GM13976 (cell line): ENCODE measurements at regions not wholly inside any gene's neighbourhood (a gene's known extent, or its start where the extent isn't known, plus 50 kb on each side); places are given as distances from the start of the nearest gene placed in this dataset.

Experiments used
- DNase-seq: peaks from one replicate; pipeline ENCODE4 v3.0.0; 2012; ENCODE audit warnings: low spot score
- in situ Hi-C: fragments of 300-500 bp; cut with MboI; formaldehyde crosslinking; loops from one replicate; pipeline ENCODE4 v1.12.0; 2022; ENCODE audit warnings: low sequenced_read_pairs, mixed read lengths, inconsistent platforms; ENCODE audit not compliant: unreplicated experiment
- TF ChIP-seq, protein P1 (sequence below): IDR thresholded peaks from 2 replicates; pipeline ENCODE4 v1.5.1; 2012; ENCODE audit warnings: borderline replicate concordance, mild to moderate bottlenecking; ENCODE audit not compliant: insufficient read depth; ENCODE audit errors: extremely low read depth, missing control alignments, control extremely low read depth

DNA sequence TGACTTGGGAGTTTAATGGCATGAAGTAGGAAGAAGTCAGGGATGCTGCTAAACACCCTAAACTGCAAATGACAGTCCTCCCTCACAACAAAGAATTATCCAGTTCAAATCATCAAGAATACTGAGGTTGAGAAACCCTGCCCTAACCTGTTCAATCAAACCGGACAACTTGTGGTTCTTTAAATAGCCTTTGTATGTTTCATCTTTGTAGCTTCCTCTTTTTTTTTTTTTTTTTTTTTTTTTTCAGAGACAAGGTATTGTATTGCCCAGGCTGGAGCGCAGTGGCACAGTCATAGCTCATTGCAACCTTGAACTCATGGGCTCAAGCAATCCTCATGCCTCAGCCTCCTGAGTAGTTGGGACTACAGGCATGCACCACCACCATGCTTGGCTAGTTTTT is 52.5 kb upstream of the TTC29 start:
- TF ChIP-seq, protein P1, sequence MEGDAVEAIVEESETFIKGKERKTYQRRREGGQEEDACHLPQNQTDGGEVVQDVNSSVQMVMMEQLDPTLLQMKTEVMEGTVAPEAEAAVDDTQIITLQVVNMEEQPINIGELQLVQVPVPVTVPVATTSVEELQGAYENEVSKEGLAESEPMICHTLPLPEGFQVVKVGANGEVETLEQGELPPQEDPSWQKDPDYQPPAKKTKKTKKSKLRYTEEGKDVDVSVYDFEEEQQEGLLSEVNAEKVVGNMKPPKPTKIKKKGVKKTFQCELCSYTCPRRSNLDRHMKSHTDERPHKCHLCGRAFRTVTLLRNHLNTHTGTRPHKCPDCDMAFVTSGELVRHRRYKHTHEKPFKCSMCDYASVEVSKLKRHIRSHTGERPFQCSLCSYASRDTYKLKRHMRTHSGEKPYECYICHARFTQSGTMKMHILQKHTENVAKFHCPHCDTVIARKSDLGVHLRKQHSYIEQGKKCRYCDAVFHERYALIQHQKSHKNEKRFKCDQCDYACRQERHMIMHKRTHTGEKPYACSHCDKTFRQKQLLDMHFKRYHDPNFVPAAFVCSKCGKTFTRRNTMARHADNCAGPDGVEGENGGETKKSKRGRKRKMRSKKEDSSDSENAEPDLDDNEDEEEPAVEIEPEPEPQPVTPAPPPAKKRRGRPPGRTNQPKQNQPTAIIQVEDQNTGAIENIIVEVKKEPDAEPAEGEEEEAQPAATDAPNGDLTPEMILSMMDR = no peak
- in situ Hi-C loops = no loop called here
- no peak for DNase-seq

DNA sequence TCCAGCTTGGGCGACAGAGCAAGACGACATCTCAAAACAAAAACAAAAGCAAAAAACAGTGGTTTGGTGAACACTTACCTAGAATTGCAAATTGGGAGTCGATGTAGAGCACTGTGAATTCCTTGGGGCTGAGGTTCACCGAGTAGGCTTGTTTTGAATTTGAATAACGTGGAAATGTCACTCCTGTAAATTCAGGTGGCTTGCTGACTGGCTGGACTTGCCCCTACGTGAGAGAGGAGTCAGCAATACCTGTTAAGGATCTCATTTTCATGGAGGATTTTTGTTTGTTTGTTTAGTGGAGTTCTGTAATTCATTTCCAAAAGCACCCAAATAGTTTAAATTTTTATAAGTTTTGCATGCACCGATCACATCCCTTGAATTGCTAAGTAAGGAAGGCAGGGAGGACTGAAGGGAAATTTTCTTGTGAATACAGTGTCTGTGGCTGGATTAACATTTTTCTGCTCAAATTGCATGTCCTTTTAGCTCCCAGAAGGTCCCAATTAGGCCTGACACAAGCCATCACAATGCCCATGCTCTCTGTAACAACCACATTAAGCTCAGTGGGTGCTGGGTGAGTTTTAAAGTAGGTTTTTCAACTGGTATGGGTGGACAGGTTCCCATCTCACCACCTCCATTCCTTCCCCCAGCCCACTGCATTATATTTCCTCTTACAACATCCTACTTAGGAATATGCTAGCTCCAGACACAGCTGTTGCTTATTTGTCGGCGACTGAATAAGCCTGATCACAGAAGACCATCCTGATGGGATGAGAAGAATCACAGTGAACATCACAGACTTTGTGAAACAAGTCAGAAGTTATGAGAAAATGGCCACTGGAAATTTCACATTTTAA is 58.5 kb upstream of the TTC29 start:
- in situ Hi-C loops = no loop called here
- no peak for DNase-seq
- TF ChIP-seq, protein P1 = no peak

DNA sequence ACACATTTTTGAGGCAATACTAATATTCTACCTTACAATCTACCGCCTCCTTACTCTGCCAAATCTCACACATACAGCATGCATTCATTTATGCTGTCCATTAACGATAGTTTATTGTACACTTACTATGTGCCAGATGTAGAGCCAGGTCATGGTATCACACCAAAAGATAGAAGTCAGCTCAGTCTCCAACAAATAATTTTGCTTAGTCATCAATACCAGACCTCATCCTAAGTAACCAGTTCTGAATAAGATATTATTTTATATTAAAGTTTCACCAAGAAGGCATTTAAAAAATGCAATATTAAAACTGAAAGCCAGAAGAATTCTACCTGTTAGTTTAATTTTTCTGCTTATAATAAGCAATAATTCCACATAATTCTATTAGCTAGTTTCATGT is 60.6 kb upstream of the TTC29 start:
- in situ Hi-C loops = no loop called here
- no peak for DNase-seq

DNA sequence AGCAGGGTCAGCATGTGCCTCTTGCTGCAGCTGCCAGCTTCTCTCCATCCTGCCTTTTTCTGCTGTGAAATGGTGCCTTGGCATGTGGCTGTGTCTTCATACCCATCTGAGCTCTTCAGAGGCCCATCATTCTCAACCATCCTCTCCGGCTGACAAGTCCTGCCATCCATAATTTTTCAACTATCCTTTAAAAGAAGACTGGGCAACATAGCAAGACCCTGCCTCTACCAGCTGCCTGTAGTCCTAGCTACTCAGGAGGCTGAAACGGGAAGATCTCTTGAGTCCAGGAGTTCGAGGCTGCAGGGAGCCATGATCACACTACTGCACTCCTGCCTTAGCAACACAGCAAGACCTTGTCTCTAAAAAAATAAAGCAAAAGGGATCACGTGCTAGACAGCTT is 64.2 kb upstream of the TTC29 start:
- in situ Hi-C loops = no loop called here
- TF ChIP-seq, protein P1 = no peak
- DNase-seq = no peak

More for the DNA sequence above, 60.6 kb upstream of the TTC29 start:
- TF ChIP-seq, protein P1 = no peak

DNA sequence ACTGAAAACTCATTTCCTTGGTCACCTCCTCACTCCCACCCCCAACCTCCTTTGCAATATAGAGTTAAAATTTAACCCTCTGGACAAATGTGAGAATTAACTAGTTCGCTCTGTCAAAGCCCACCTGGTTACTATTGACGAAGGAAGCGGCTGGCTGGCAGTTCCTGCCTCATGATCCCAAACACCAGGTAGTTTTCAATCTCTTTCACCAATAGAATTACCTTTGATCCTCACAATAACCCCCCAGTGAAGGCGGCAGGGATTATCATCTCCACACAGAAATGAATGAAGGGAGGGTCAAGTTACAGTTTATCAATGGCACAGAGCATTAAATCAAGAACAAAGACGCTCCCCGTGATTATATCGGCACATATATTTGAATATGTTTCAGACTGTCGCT is 65.7 kb upstream of the TTC29 start:
- in situ Hi-C loops = no loop called here
- TF ChIP-seq, protein P1 = no peak

DNA sequence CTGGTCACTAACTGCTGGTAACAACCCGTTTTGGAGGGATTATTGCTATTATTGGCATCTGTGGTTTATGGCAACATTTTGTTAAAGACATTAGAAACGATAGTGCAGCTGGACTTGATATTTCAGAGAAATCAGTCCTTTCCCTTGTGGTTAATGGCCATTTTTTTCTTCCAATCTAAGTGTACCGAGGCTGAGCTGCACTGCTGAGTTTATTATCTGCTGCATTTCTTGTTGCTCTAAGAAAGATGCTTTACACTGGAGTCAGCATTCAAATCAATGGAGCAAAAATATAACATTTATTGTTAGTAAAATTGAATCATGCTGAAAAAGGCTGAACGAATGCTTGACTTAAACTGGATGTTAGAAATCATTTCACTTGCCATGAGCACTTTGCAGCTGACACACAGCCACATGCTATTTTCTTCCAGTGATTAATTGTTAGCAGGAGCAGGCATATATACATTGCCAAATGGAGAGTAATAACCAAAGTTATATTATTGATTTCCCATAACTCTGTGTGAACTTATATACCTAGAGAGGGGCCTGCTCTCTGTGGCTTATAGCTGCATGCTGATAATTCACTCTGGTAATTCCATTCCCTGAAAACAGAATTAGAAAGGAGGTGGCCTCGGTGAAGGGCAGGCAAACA is 66.5 kb upstream of the TTC29 start:
- in situ Hi-C loops = no loop called here
- no peak for DNase-seq
- TF ChIP-seq, protein P1 = no peak

More for the DNA sequence above, 65.7 kb upstream of the TTC29 start:
- DNase-seq = no peak
